K562 (cell line): ENCODE measurements at regions not wholly inside any gene's neighbourhood (a gene's known extent, or its start where the extent isn't known, plus 50 kb on each side); places are given as distances from the start of the nearest gene placed in this dataset.

Experiments used
- ATAC-seq: fragments of 200-7000 bp; cut with Tn5 transposase; 3 replicates; pipeline ENCODE4 v1.9.1; 2020; ENCODE audit warnings: moderate library complexity
- BruUV-seq: library from RNA; stranded (reverse); fragments of 400-500 nt; replicated peaks from 2 replicates; lab custom pipeline; 2021; lab: Mats Ljungman, UMichigan
- CTCF ChIA-PET: fragments of 300-600 bp; formaldehyde crosslinking; extraction: SDS; loops from one replicate; lab custom pipeline; 2021; ENCODE audit warnings: low intra/inter-chr PET ratio; lab: Yijun Ruan, JAX
- POLR2A ChIA-PET: fragments of 300-600, 350-650 bp; sonication (Branson Sonifier 250); formaldehyde crosslinking; extraction: SDS; loops from one replicate; lab custom pipeline; 2021; ENCODE audit warnings: antibody characterized with exemption, inconsistent platforms; lab: Yijun Ruan, JAX
- DNase-seq, 4 experiments: peaks; one replicate each; pipeline versions ENCODE4 v3.0.0 to v3.0.0-alpha.2; 2011 to 2018; ENCODE audit warnings: low spot score in 3 of 4, mixed read lengths in 3 of 4; ENCODE audit errors: extremely low read depth in 1 of 4
- FAIRE-seq: peaks from 2 replicates; lab custom pipeline; 2011; peaks lifted over from hg19 to GRCh38; lab: Jason Lieb, UNC
- H2AFZ ChIP-seq: 2 replicates; pipeline ENCODE4 v1.6.0; 2011; ENCODE audit warnings: low read depth, low read length, control low read depth, inconsistent platforms
- H3K27ac ChIP-seq: fragments of 200-600 bp; 3 replicates; pipeline ENCODE4 v1.8.0; 2011; ENCODE audit warnings: low read depth, mild to moderate bottlenecking, control low read depth, inconsistent platforms, low read length, moderate library complexity, mixed read lengths; ENCODE audit errors: extremely low read depth
- H3K27me3 ChIP-seq, 2 experiments: fragments of 300-600 bp in 1 of 2; 2 replicates in 1 of 2; 3 replicates in 1 of 2; pipeline versions ENCODE4 v1.6.0 to v1.8.0; 2011; ENCODE audit warnings: inconsistent platforms in 2 of 2, low read length in 2 of 2, mild to moderate bottlenecking in 1 of 2, mixed read lengths in 1 of 2, moderate library complexity in 1 of 2; ENCODE audit not compliant: control insufficient read depth in 2 of 2, insufficient read depth in 2 of 2
- H3K36me3 ChIP-seq: fragments of 300-600 bp; 3 replicates; pipeline ENCODE4 v1.8.0; 2011; ENCODE audit warnings: mild to moderate bottlenecking, low read length, inconsistent platforms; ENCODE audit not compliant: control insufficient read depth, insufficient read depth
- H3K4me1 ChIP-seq, 2 experiments: fragments of 200-600 bp in 1 of 2; replicated peaks in 1 of 2; 2 replicates in 1 of 2; 3 replicates in 1 of 2; pipeline versions ENCODE4 v1.5.1 to v1.8.0; 2011; ENCODE audit warnings: inconsistent platforms in 2 of 2, low read length in 2 of 2, mild to moderate bottlenecking in 1 of 2, mixed read lengths in 1 of 2, moderate library complexity in 1 of 2; ENCODE audit not compliant: control insufficient read depth in 2 of 2, insufficient read depth in 2 of 2
- H3K4me2 ChIP-seq: 2 replicates; pipeline ENCODE4 v1.6.1; 2011; ENCODE audit warnings: low read length, control low read depth, inconsistent platforms, mixed read lengths; ENCODE audit not compliant: insufficient read depth
- H3K4me3 ChIP-seq: fragments of 200-600 bp; sonication (generic), shearing (Covaris generic); 2 replicates; pipeline ENCODE4 v1.5.1; 2016; ENCODE audit warnings: control low read depth, inconsistent platforms
- H3K79me2 ChIP-seq: fragments of 200-600 bp; 3 replicates; pipeline ENCODE4 v1.8.0; 2011; ENCODE audit warnings: low read length, inconsistent platforms; ENCODE audit not compliant: control insufficient read depth, insufficient read depth
- H3K9ac ChIP-seq, 2 experiments: 2 replicates each; pipeline versions ENCODE4 v1.6.0 to v1.6.1; 2011; ENCODE audit warnings: low read depth in 2 of 2, low read length in 2 of 2, control low read depth in 1 of 2, inconsistent platforms in 1 of 2, mild to moderate bottlenecking in 1 of 2, mixed read lengths in 1 of 2; ENCODE audit not compliant: insufficient read depth in 1 of 2
- H3K9me1 ChIP-seq: one replicate; pipeline ENCODE4 v1.6.0; 2011; ENCODE audit warnings: inconsistent platforms, mild to moderate bottlenecking, low read length, moderate library complexity; ENCODE audit not compliant: control insufficient read depth, insufficient read depth
- H3K9me3 ChIP-seq: replicated peaks from 2 replicates; pipeline ENCODE4 v1.5.1; 2011; ENCODE audit warnings: low read depth, low read length, inconsistent platforms; ENCODE audit not compliant: control insufficient read depth, insufficient read depth
- H4K20me1 ChIP-seq: replicated peaks from 2 replicates; pipeline ENCODE4 v1.6.1; 2011; ENCODE audit warnings: low read length, inconsistent platforms, mixed read lengths; ENCODE audit not compliant: control insufficient read depth, insufficient read depth
- C11orf30 ChIP-seq: fragments of 450-650 bp; IDR thresholded peaks from 2 replicates; pipeline ENCODE4 v1.6.1; 2016; ENCODE audit warnings: low read depth, mild to moderate bottlenecking
- GATAD2A ChIP-seq: fragments of 450-650 bp; IDR thresholded peaks from 2 replicates; pipeline ENCODE4 v1.6.1; 2017
- HIVEP1 ChIP-seq: fragments of 250-450 bp; sonication (Bioruptor Pico); IDR thresholded peaks from 2 replicates; pipeline ENCODE4 v1.4.0; 2020; ENCODE audit warnings: mild to moderate bottlenecking
- MAFG ChIP-seq: fragments of 450-650 bp; conservative IDR thresholded peaks from 2 replicates; pipeline ENCODE4 v1.6.1; 2016; ENCODE audit warnings: missing genetic modification characterization, missing compliant biosample characterization
- MCM2 ChIP-seq: fragments of 450-650 bp; IDR thresholded peaks from 2 replicates; pipeline ENCODE4 v1.6.1; 2017; ENCODE audit warnings: low read depth, mild to moderate bottlenecking
- MED1 ChIP-seq: sonication (generic); formaldehyde crosslinking; IDR thresholded peaks from 2 replicates; pipeline ENCODE4 v1.8.1; 2023; ENCODE audit warnings: missing genetic modification reagents, borderline replicate concordance
- MEF2D ChIP-seq: conservative IDR thresholded peaks from 2 replicates; pipeline ENCODE4 v1.6.1; 2016; ENCODE audit warnings: low read depth, missing genetic modification characterization, missing compliant biosample characterization
- MXI1 ChIP-seq: IDR thresholded peaks from 2 replicates; pipeline ENCODE4 v1.6.1; 2011; ENCODE audit warnings: low read depth, mild to moderate bottlenecking, improper control_type of control experiment, low read length
- RFX1 ChIP-seq: fragments of 450-650 bp; IDR thresholded peaks from 2 replicates; pipeline ENCODE4 v1.6.1; 2016; ENCODE audit warnings: mild to moderate bottlenecking, moderate library complexity
- SMAD1 ChIP-seq: fragments of 150-350 bp; IDR thresholded peaks from 2 replicates; pipeline ENCODE4 v1.6.1; 2014; ENCODE audit warnings: low read length, low read depth; ENCODE audit not compliant: partially characterized antibody
- XRCC4 ChIP-seq: IDR thresholded peaks from one replicate; pipeline ENCODE4 v1.6.1; 2011; ENCODE audit not compliant: insufficient read depth, insufficient read length; ENCODE audit errors: extremely low read depth
- ZNF77 ChIP-seq: fragments of 250-450 bp; sonication (Bioruptor Pico); IDR thresholded peaks from 2 replicates; pipeline ENCODE4 v1.5.0; 2020
- WGBS: fragments of 100-300 bp; shearing (Covaris generic); methylation state at CpG from one replicate; pipeline ENCODE4 v1.1.6; 2016; ENCODE audit warnings: low coverage, mixed read lengths; ENCODE audit not compliant: insufficient coverage; ENCODE audit errors: missing lambda C conversion rate; 5-methylcytosine and 5-hydroxymethylcytosine counted together
- in situ Hi-C: fragments of 300-500 bp; cut with MboI; formaldehyde crosslinking; loops from 4 replicates; pipeline ENCODE4 v1.15.0; 2018; ENCODE audit warnings: inconsistent platforms, mixed read lengths
- intact Hi-C: fragments of 100-400 bp; cut with micrococcal nuclease; formaldehyde crosslinking; loops from 2 replicates; pipeline ENCODE4 v1.14.2; 2022
- TF ChIP-seq, protein P1 (sequence below): fragments of 450-650 bp; IDR thresholded peaks from 2 replicates; pipeline ENCODE4 v1.6.1; 2016; ENCODE audit warnings: antibody characterized with exemption

DNA sequence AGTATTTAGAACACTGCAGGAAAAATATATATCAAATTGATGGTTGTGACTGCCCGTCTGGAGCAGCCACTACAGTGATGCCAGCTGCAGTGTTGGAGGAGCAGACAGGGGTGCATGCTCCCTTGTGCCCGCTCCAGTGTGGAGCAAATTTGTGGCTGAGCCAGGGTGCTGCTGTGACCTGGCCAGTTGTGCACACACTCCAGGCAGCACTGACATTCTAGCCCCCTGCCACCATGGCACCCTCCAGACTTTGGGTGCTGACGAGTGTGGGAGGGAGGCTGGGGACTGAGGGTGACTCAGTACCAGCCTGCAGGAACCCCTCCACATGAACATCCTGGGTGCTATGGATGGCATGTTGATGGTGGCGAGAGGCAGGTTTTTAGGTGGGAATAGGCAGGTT is 160.0 kb upstream of the PCDH15 start:
- no peak for FAIRE-seq
- Histone ChIP-seq H3K27me3 (no peaks in the 10 kb centered on the region), H3K9me1 (no peaks in the 10 kb centered on the region), H3K9me3 (no peaks in the 10 kb centered on the region; the same call in none of the 2 replicates), H3K9ac (no peak overlapping the region), H3K4me1 (no peaks in the 10 kb centered on the region), H2AFZ (no peak overlapping the region), H3K4me3 (no peak overlapping the region), H4K20me1 (no peaks in the 10 kb centered on the region), H3K4me2 (no peak overlapping the region), H3K79me2 (no peaks in the 10 kb centered on the region), H3K27ac (no peak overlapping the region), H3K36me3 (no peaks in the 10 kb centered on the region)
- 0% methylated on average over 4 of the region's 4 CpGs for WGBS
- TF ChIP-seq ZNF77 (no peak), XRCC4 (no peak), GATAD2A (no peak), SMAD1 (no peak), MAFG (tag) (no peak), MED1 (CRISPR knock-in tag) (no peak), MEF2D (tag) (no peak), C11orf30 (no peak), RFX1 (no peak), MCM2 (no peak), HIVEP1 (CRISPR knock-in tag) (no peak), MXI1 (no peak)
- TF ChIP-seq, protein P1, sequence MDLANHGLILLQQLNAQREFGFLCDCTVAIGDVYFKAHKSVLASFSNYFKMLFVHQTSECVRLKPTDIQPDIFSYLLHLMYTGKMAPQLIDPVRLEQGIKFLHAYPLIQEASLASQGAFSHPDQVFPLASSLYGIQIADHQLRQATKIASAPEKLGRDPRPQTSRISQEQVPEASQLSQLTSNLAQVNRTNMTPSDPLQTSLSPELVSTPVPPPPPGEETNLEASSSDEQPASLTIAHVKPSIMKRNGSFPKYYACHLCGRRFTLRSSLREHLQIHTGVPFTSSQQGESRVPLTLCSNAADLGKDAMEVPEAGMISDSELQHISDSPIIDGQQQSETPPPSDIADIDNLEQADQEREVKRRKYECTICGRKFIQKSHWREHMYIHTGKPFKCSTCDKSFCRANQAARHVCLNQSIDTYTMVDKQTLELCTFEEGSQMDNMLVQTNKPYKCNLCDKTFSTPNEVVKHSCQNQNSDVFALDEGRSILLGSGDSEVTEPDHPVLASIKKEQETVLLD: no peak
- no peak for ATAC-seq
- DNase-seq: no peak
- POLR2A ChIA-PET: no interaction called here
- CTCF ChIA-PET: no interaction called here
- in situ Hi-C loops: no loop called here
- BruUV-seq: no TSS peak
- intact Hi-C loops: no loop called here
